ENCODE measurements at regions not wholly inside any gene's neighbourhood (a gene's known extent, or its start where the extent isn't known, plus 50 kb on each side); places are given as distances from the start of the nearest gene placed in this dataset.

GRCh38 chr2:21657445-21657844, 533.7 kb downstream of the TDRD15 start:
- no peak for DNase-seq (ENCODE audit: low spot score)
- Histone ChIP-seq H3K36me3 (no peaks in the 10 kb centered on the region), H3K9me3 (no peaks in the 10 kb centered on the region), H3K27me3 (replicated peaks; ENCODE audit: insufficient read depth) (no peaks in the 10 kb centered on the region), H3K4me1 (replicated peaks) (no peaks in the 10 kb centered on the region), H3K27ac (no peak overlapping the region), H3K4me3 (no peak overlapping the region)
- TF ChIP-seq POLR2A (IDR thresholded peaks at IDR 0.05) (no peak), POLR2AphosphoS5 (IDR thresholded peaks at IDR 0.05) (no peak), CTCF (IDR thresholded peaks at IDR 0.05) (no peak)
- intact Hi-C loops (cut with DNase I): no loop called here
- 83% methylated on average over 2 of the region's 2 CpGs for WGBS

- Histone ChIP-seq H3K36me3 (no peaks in the 10 kb centered on the region), H3K9me3 (no peaks in the 10 kb centered on the region), H3K4me3 (no peak overlapping the region), H3K27ac (no peak overlapping the region), H3K27me3 (replicated peaks; ENCODE audit: insufficient read depth) (no peaks in the 10 kb centered on the region), H3K4me1 (replicated peaks) (no peaks in the 10 kb centered on the region)
- no peak for DNase-seq (ENCODE audit: low spot score)
- TF ChIP-seq CTCF (IDR thresholded peaks at IDR 0.05) (no peak), POLR2A (IDR thresholded peaks at IDR 0.05) (no peak)
- WGBS: 90% methylated on average over 1 of the region's 1 CpG
- intact Hi-C loops (cut with DNase I): no loop called here
Measured at GRCh38 chr2:21658269-21658668, 534.5 kb downstream of the TDRD15 start.

- no peaks in the 10 kb centered on the region for H3K4me1 ChIP-seq (replicated peaks)
- no peak overlapping the region for H3K4me3 ChIP-seq
- H3K9me3 ChIP-seq: no peaks in the 10 kb centered on the region
- no peak for DNase-seq (ENCODE audit: low spot score)
- intact Hi-C loops (cut with DNase I): no loop called here
- H3K27ac ChIP-seq: no peak overlapping the region
- 11% methylated on average over 8 of the region's 8 CpGs for WGBS
- no peaks in the 10 kb centered on the region for H3K27me3 ChIP-seq (replicated peaks; ENCODE audit: insufficient read depth)
- TF ChIP-seq CTCF (IDR thresholded peaks at IDR 0.05) (no peak), POLR2AphosphoS5 (IDR thresholded peaks at IDR 0.05) (no peak), POLR2A (IDR thresholded peaks at IDR 0.05) (no peak)
- H3K36me3 ChIP-seq: no peaks in the 10 kb centered on the region
Measured at GRCh38 chr2:21658907-21659477, 535.2 kb downstream of the TDRD15 start.

- no peaks in the 10 kb centered on the region for H3K4me1 ChIP-seq (replicated peaks)
- H3K27me3 ChIP-seq (replicated peaks; ENCODE audit: insufficient read depth): no peaks in the 10 kb centered on the region
- TF ChIP-seq POLR2AphosphoS5 (IDR thresholded peaks at IDR 0.05) (no peak), CTCF (IDR thresholded peaks at IDR 0.05) (no peak), POLR2A (IDR thresholded peaks at IDR 0.05) (no peak)
- H3K9me3 ChIP-seq: no peaks in the 10 kb centered on the region
- intact Hi-C loops (cut with DNase I): no loop called here
- no peak overlapping the region for H3K4me3 ChIP-seq
- 88% methylated on average over 7 of the region's 7 CpGs for WGBS
- no peaks in the 10 kb centered on the region for H3K36me3 ChIP-seq
- DNase-seq (ENCODE audit: low spot score): no peak
- no peak overlapping the region for H3K27ac ChIP-seq
Measured at GRCh38 chr2:21664083-21664482, 540.3 kb downstream of the TDRD15 start.

GRCh38 chr2:21667638-21668037, 543.9 kb downstream of the TDRD15 start:
- Histone ChIP-seq H3K36me3 (no peaks in the 10 kb centered on the region), H3K4me3 (no peak overlapping the region), H3K27ac (no peak overlapping the region), H3K9me3 (no peaks in the 10 kb centered on the region), H3K4me1 (replicated peaks) (no peaks in the 10 kb centered on the region), H3K27me3 (replicated peaks; ENCODE audit: insufficient read depth) (no peaks in the 10 kb centered on the region)
- DNase-seq (ENCODE audit: low spot score): no peak
- intact Hi-C loops (cut with DNase I): no loop called here
- WGBS: 93% methylated on average over 5 of the region's 5 CpGs
- TF ChIP-seq POLR2A (IDR thresholded peaks at IDR 0.05) (no peak), POLR2AphosphoS5 (IDR thresholded peaks at IDR 0.05) (no peak), CTCF (IDR thresholded peaks at IDR 0.05) (no peak)
